IMR-90 (cell line): ENCODE measurements at regions not wholly inside any gene's neighbourhood (a gene's known extent, or its start where the extent isn't known, plus 50 kb on each side); places are given as distances from the start of the nearest gene placed in this dataset.

Experiments used
- ATAC-seq: fragments of 200-7000 bp; cut with Tn5 transposase; 2 replicates; pipeline ENCODE4 v1.9.1; 2020; ENCODE audit warnings: low read depth, mild to moderate bottlenecking, moderate library complexity
- BruUV-seq: library from RNA; stranded (reverse); fragments of 400-500 nt; replicated peaks from 2 replicates; lab custom pipeline; 2021; lab: Mats Ljungman, UMichigan
- CTCF ChIA-PET: fragments of 300-600 bp; formaldehyde crosslinking; extraction: SDS; loops from one replicate; lab custom pipeline; 2021; ENCODE audit warnings: antibody characterized with exemption; lab: Yijun Ruan, JAX
- POLR2A ChIA-PET: fragments of 300-600 bp; sonication (Branson Sonifier 250); formaldehyde crosslinking; loops from one replicate; lab custom pipeline; 2022; ENCODE audit warnings: antibody characterized with exemption; ENCODE audit not compliant: unreplicated experiment; lab: Charles Lee
- DNase-seq: peaks from one replicate; pipeline ENCODE4 v3.0.0; 2013
- H2AFZ ChIP-seq: replicated peaks from 2 replicates; pipeline ENCODE3; 2013; ENCODE audit warnings: low read length, mild to moderate bottlenecking; ENCODE audit not compliant: poor library complexity
- H2AK5ac ChIP-seq: 2 replicates; pipeline ENCODE4 v1.6.1; 2013; ENCODE audit warnings: low read depth, low read length, inconsistent platforms
- H2AK9ac ChIP-seq: replicated peaks from 2 replicates; pipeline ENCODE3; 2013; ENCODE audit warnings: mild to moderate bottlenecking, low read depth, low read length, moderate library complexity; ENCODE audit not compliant: poor library complexity
- H2BK120ac ChIP-seq: 2 replicates; pipeline ENCODE4 v1.6.1; 2013; ENCODE audit warnings: low read depth, low read length, inconsistent platforms
- H2BK15ac ChIP-seq: 3 replicates; pipeline ENCODE4 v1.6.1; 2013; ENCODE audit warnings: low read depth, low read length, inconsistent platforms
- H2BK20ac ChIP-seq: 2 replicates; pipeline ENCODE4 v1.6.1; 2013; ENCODE audit warnings: low read depth, mild to moderate bottlenecking, inconsistent platforms, low read length, moderate library complexity
- H2BK5ac ChIP-seq: 2 replicates; pipeline ENCODE4 v1.6.1; 2013; ENCODE audit warnings: mild to moderate bottlenecking, low read depth, low read length, inconsistent platforms; ENCODE audit not compliant: poor library complexity, severe bottlenecking
- H3K14ac ChIP-seq: replicated peaks from 2 replicates; pipeline ENCODE4 v1.6.1; 2013; ENCODE audit warnings: low read depth, low read length, inconsistent platforms
- H3K18ac ChIP-seq: 2 replicates; pipeline ENCODE4 v1.6.1; 2013; ENCODE audit warnings: low read depth, low read length, control low read depth
- H3K23ac ChIP-seq: 2 replicates; pipeline ENCODE4 v1.6.1; 2013; ENCODE audit warnings: low read depth, low read length, inconsistent platforms
- H3K27ac ChIP-seq: 2 replicates; pipeline ENCODE4 v1.5.1; 2013; ENCODE audit warnings: mild to moderate bottlenecking, control low read depth, low read length; ENCODE audit not compliant: insufficient read depth
- H3K27me3 ChIP-seq: 2 replicates; pipeline ENCODE4 v1.6.1; 2013; ENCODE audit warnings: low read length; ENCODE audit not compliant: control insufficient read depth, insufficient read depth
- H3K36me3 ChIP-seq: 2 replicates; pipeline ENCODE4 v1.6.1; 2013; ENCODE audit warnings: low read length, mixed read lengths; ENCODE audit not compliant: control insufficient read depth, insufficient read depth
- H3K4ac ChIP-seq: 2 replicates; pipeline ENCODE4 v1.6.1; 2013; ENCODE audit warnings: low read depth, low read length, inconsistent platforms
- H3K4me1 ChIP-seq: 2 replicates; pipeline ENCODE4 v1.6.1; 2013; ENCODE audit warnings: low read length, mixed read lengths; ENCODE audit not compliant: control insufficient read depth, insufficient read depth
- H3K4me2 ChIP-seq: 2 replicates; pipeline ENCODE4 v1.6.1; 2013; ENCODE audit warnings: low read depth, mild to moderate bottlenecking, control low read depth, low read length, moderate library complexity
- H3K4me3 ChIP-seq: 2 replicates; pipeline ENCODE4 v1.5.1; 2013; ENCODE audit warnings: low read depth, mild to moderate bottlenecking, control low read depth, low read length, moderate library complexity; ENCODE audit not compliant: insufficient read depth
- H3K56ac ChIP-seq: 2 replicates; pipeline ENCODE4 v1.6.1; 2013; ENCODE audit warnings: low read length, inconsistent platforms; ENCODE audit not compliant: insufficient read depth; ENCODE audit errors: extremely low read depth
- H3K79me1 ChIP-seq, 2 experiments: 2 replicates each; pipeline ENCODE4 v1.6.1; 2013; ENCODE audit warnings: low read length in 2 of 2, inconsistent platforms in 1 of 2, low read depth in 1 of 2
- H3K9ac ChIP-seq: 2 replicates; pipeline ENCODE4 v1.6.1; 2013; ENCODE audit warnings: low read depth, low read length, control low read depth
- H3K9me1 ChIP-seq: 2 replicates; pipeline ENCODE4 v1.6.1; 2013; ENCODE audit warnings: low read length, inconsistent platforms; ENCODE audit not compliant: insufficient read depth
- H3K9me3 ChIP-seq: 2 replicates; pipeline ENCODE4 v1.6.1; 2013; ENCODE audit warnings: low read length; ENCODE audit not compliant: control insufficient read depth, insufficient read depth
- H4K20me1 ChIP-seq: 2 replicates; pipeline ENCODE4 v1.6.1; 2013; ENCODE audit warnings: low read length, inconsistent platforms; ENCODE audit not compliant: insufficient read depth
- H4K5ac ChIP-seq: 2 replicates; pipeline ENCODE4 v1.6.1; 2013; ENCODE audit warnings: mild to moderate bottlenecking, low read depth, low read length, control low read depth
- H4K8ac ChIP-seq, 2 experiments: 2 replicates each; pipeline ENCODE4 v1.6.1; 2013; ENCODE audit warnings: low read depth in 2 of 2, low read length in 2 of 2, control low read depth in 1 of 2, inconsistent platforms in 1 of 2
- H4K91ac ChIP-seq: 2 replicates; pipeline ENCODE4 v1.6.1; 2013; ENCODE audit warnings: low read depth, low read length, inconsistent platforms; ENCODE audit not compliant: insufficient read depth
- CHD1 ChIP-seq: IDR thresholded peaks from 2 replicates; pipeline ENCODE4 v1.6.1; 2012; ENCODE audit warnings: low read depth, low read length, improper control_type of control experiment
- FOS ChIP-seq: fragments of 150-350 bp; IDR thresholded peaks from 2 replicates; pipeline ENCODE4 v1.6.1; 2016; ENCODE audit warnings: low read depth, low read length
- MAFK ChIP-seq: IDR thresholded peaks from 2 replicates; pipeline ENCODE4 v1.6.1; 2012; ENCODE audit warnings: low read depth, low read length, improper control_type of control experiment
- MAZ ChIP-seq: IDR thresholded peaks from 2 replicates; pipeline ENCODE4 v1.6.1; 2012; ENCODE audit warnings: low read depth, mild to moderate bottlenecking, low read length, improper control_type of control experiment, moderate library complexity, borderline replicate concordance
- POLR2A ChIP-seq: IDR thresholded peaks from 2 replicates; pipeline ENCODE4 v1.6.1; 2012; ENCODE audit warnings: mild to moderate bottlenecking, low read depth, low read length
- WGBS, 2 experiments: methylation state at CpG; one replicate each; pipeline versions ENCODE4 v1.1.5 to v1.1.7; 2013; ENCODE audit warnings: missing lambda C conversion rate in 2 of 2; ENCODE audit not compliant: insufficient read length in 1 of 2; ENCODE audit errors: extremely low coverage in 2 of 2; 5-methylcytosine and 5-hydroxymethylcytosine counted together
- dilution Hi-C: fragments of 300-500 bp; cut with HindIII; formaldehyde crosslinking; loops from one replicate; pipeline ENCODE4 v1.14.3; 2018; ENCODE audit warnings: low sequenced_read_pairs; ENCODE audit not compliant: unreplicated experiment
- in situ Hi-C: fragments of 300-500 bp; cut with MboI; formaldehyde crosslinking; loops from 3 replicates; pipeline ENCODE4 v1.14.3; 2019; ENCODE audit warnings: low sequenced_read_pairs, inconsistent platforms, mixed read lengths
- intact Hi-C: fragments of 100-400 bp; cut with micrococcal nuclease; formaldehyde crosslinking; loops from 2 replicates; pipeline ENCODE4 v1.10.0; 2022
- TF ChIP-seq, protein P1 (sequence below): fragments of 150-350 bp; IDR thresholded peaks from 2 replicates; pipeline ENCODE4 v1.6.1; 2016; ENCODE audit warnings: low read depth, mild to moderate bottlenecking, low read length, moderate library complexity, borderline replicate concordance
- TF ChIP-seq, protein P2 (sequence below): conservative IDR thresholded peaks from 2 replicates; pipeline ENCODE4 v1.5.1; 2012; ENCODE audit warnings: mild to moderate bottlenecking, low read depth, low read length, improper control_type of control experiment

DNA sequence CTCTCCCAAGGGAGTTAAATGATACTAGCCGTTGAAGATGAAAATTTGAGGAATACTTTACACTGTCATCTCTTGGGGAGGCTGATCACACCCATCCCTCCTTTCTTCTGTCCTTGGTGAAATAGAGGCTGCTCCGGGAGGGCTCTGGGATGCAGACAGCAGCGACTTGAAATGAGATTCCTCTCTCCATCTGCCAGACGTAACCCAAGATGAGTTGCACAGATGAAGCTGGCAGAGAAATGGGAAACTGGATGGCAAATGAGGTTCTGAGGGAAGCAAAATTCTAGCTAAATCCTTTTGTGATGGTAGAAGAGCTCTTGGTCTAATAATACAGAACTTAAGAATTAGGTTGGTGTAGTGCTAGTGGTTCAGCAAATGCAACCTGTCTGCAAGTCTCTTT, 201.4 kb downstream of the AASDH start:
- Histone ChIP-seq H3K79me1 (no peaks in the 10 kb centered on the region), H3K56ac (no peak overlapping the region), H2BK120ac (no peak overlapping the region), H3K9me1 (no peaks in the 10 kb centered on the region), H2BK15ac (no peak overlapping the region), H2AK9ac (no peak overlapping the region), H4K91ac (no peak overlapping the region), H2AK5ac (no peak overlapping the region), H4K8ac (no peak overlapping the region), H3K36me3 (no peaks in the 10 kb centered on the region), H4K20me1 (no peaks in the 10 kb centered on the region), H3K9me3 (no peaks in the 10 kb centered on the region), H3K23ac (no peak overlapping the region), H3K9ac (no peak overlapping the region), H4K5ac (no peak overlapping the region), H3K4me2 (no peak overlapping the region), H3K4me3 (no peak overlapping the region), H2BK5ac (no peak overlapping the region), H3K18ac (no peak overlapping the region), H3K27ac (no peak overlapping the region), H3K4me1 (no peaks in the 10 kb centered on the region), H3K14ac (no peak overlapping the region), H2BK20ac (no peak overlapping the region), H2AFZ (no peak overlapping the region), H3K27me3 (no peaks in the 10 kb centered on the region), H3K4ac (no peak overlapping the region)
- dilution Hi-C loops, result no loop called here
- ChIA-PET POLR2A (no interaction called here), CTCF (interaction anchor here (0.5 kb wide), 1 partner anchor 13 kb away, joined by 3 read pairs; no protein-coding TSS in a partner anchor)
- no CpG with 5 or more reads among the region's 4 CpGs for WGBS, 2 experiments
- DNase-seq (no peak), ATAC-seq (no peak)
- no TSS peak for BruUV-seq
- in situ Hi-C loops, result no loop called here
- intact Hi-C loops, result no loop called here
- TF ChIP-seq FOS, result no peak
- no peak for TF ChIP-seq POLR2A
- TF ChIP-seq, protein P1, sequence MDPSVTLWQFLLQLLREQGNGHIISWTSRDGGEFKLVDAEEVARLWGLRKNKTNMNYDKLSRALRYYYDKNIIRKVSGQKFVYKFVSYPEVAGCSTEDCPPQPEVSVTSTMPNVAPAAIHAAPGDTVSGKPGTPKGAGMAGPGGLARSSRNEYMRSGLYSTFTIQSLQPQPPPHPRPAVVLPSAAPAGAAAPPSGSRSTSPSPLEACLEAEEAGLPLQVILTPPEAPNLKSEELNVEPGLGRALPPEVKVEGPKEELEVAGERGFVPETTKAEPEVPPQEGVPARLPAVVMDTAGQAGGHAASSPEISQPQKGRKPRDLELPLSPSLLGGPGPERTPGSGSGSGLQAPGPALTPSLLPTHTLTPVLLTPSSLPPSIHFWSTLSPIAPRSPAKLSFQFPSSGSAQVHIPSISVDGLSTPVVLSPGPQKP, result no peak
- TF ChIP-seq, protein P2, sequence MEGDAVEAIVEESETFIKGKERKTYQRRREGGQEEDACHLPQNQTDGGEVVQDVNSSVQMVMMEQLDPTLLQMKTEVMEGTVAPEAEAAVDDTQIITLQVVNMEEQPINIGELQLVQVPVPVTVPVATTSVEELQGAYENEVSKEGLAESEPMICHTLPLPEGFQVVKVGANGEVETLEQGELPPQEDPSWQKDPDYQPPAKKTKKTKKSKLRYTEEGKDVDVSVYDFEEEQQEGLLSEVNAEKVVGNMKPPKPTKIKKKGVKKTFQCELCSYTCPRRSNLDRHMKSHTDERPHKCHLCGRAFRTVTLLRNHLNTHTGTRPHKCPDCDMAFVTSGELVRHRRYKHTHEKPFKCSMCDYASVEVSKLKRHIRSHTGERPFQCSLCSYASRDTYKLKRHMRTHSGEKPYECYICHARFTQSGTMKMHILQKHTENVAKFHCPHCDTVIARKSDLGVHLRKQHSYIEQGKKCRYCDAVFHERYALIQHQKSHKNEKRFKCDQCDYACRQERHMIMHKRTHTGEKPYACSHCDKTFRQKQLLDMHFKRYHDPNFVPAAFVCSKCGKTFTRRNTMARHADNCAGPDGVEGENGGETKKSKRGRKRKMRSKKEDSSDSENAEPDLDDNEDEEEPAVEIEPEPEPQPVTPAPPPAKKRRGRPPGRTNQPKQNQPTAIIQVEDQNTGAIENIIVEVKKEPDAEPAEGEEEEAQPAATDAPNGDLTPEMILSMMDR, result no peak
- TF ChIP-seq CHD1, result no peak
- TF ChIP-seq MAZ, result no peak
- TF ChIP-seq MAFK, result no peak
